RCC 7860 (cell line): ENCODE measurements at regions not wholly inside any gene's neighbourhood (a gene's known extent, or its start where the extent isn't known, plus 50 kb on each side); places are given as distances from the start of the nearest gene placed in this dataset.

Experiments used
- DNase-seq: peaks from one replicate; pipeline ENCODE4 v3.0.0-alpha.2; 2015; ENCODE audit warnings: low spot score
- FAIRE-seq: peaks from 2 replicates; lab custom pipeline; 2012; peaks lifted over from hg19 to GRCh38; lab: Jason Lieb, UNC

GRCh38 chr12:64931321-64931720 lies 106.9 kb downstream of the TBC1D30 start:
- FAIRE-seq = no peak

GRCh38 chr12:64931981-64932380 lies 107.5 kb downstream of the TBC1D30 start:
- DNase-seq (no peak), FAIRE-seq (no peak)

More at GRCh38 chr12:64931321-64931720, 106.9 kb downstream of the TBC1D30 start:
- no peak for DNase-seq

GRCh38 chr12:64933791-64934190 lies 109.3 kb downstream of the TBC1D30 start:
- no peak for DNase-seq
- no peak for FAIRE-seq

- FAIRE-seq = no peak
- DNase-seq = no peak
Measured at GRCh38 chr12:64937452-64937851, 113.0 kb downstream of the TBC1D30 start.

GRCh38 chr12:64938179-64938578 lies 113.7 kb downstream of the TBC1D30 start:
- FAIRE-seq (no peak), DNase-seq (no peak)

GRCh38 chr12:64943686-64944085 lies 119.2 kb downstream of the TBC1D30 start:
- FAIRE-seq (no peak), DNase-seq (no peak)

- no peak for DNase-seq
- no peak for FAIRE-seq
Measured at GRCh38 chr12:64944966-64945365, 120.5 kb downstream of the TBC1D30 start.

- no peak for DNase-seq
Measured at GRCh38 chr12:64946132-64946829, 121.8 kb downstream of the TBC1D30 start.

GRCh38 chr12:64950711-64951298 lies 126.4 kb downstream of the TBC1D30 start:
- DNase-seq (no peak), FAIRE-seq (no peak)

More at GRCh38 chr12:64946132-64946829, 121.8 kb downstream of the TBC1D30 start:
- FAIRE-seq = no peak

- FAIRE-seq (no peak), DNase-seq (no peak)
Measured at GRCh38 chr12:64951944-64952343, 127.5 kb downstream of the TBC1D30 start.

GRCh38 chr12:64955746-64956145 lies 131.3 kb downstream of the TBC1D30 start:
- DNase-seq (no peak), FAIRE-seq (no peak)

GRCh38 chr12:64965920-64966319 lies 141.5 kb downstream of the TBC1D30 start:
- no peak for FAIRE-seq
- DNase-seq = no peak

GRCh38 chr12:64968989-64969819 lies 144.8 kb downstream of the TBC1D30 start:
- DNase-seq (peak; percentile 50), FAIRE-seq (peak; percentile 60)

- FAIRE-seq (no peak), DNase-seq (no peak)
Measured at GRCh38 chr12:64976131-64976530, 145.0 kb downstream of the WIF1 start.

GRCh38 chr12:64983771-64984278 lies 137.3 kb downstream of the WIF1 start:
- FAIRE-seq (no peak), DNase-seq (no peak)

GRCh38 chr12:64991121-64991611 lies 129.9 kb downstream of the WIF1 start:
- DNase-seq (no peak), FAIRE-seq (no peak)

GRCh38 chr12:64992116-64992515 lies 129.0 kb downstream of the WIF1 start:
- FAIRE-seq (no peak), DNase-seq (no peak)

GRCh38 chr12:64992641-64993040 lies 128.5 kb downstream of the WIF1 start:
- FAIRE-seq = no peak
- DNase-seq = no peak

GRCh38 chr12:64993461-64993860 lies 127.6 kb downstream of the WIF1 start:
- no peak for FAIRE-seq

GRCh38 chr12:64995816-64996215 lies 125.3 kb downstream of the WIF1 start:
- FAIRE-seq (no peak), DNase-seq (no peak)

More at GRCh38 chr12:64993461-64993860, 127.6 kb downstream of the WIF1 start:
- DNase-seq = no peak

GRCh38 chr12:64997858-64998257 lies 123.2 kb downstream of the WIF1 start:
- no peak for FAIRE-seq
- no peak for DNase-seq
